Esophagus mucosa (tissue), 1 donor: ENCODE measurements at regions not wholly inside any gene's neighbourhood (a gene's known extent, or its start where the extent isn't known, plus 50 kb on each side); places are given as distances from the start of the nearest gene placed in this dataset.
"Not testable (repeated sequence)": the region's sequence is repeated elsewhere in the genome, so short reads cannot be mapped to it uniquely, and the experiment has no call there.

Source experiments
- ATAC-seq: fragments of 200-7000 bp; cut with Tn5 transposase; one replicate; pipeline ENCODE4 v1.9.1; 2020
- donor health status: DM: yes; HTN: yes; CAD: no.

GRCh38 chr3:88979760-88980159 lies 127.7 kb upstream of the EPHA3 start:
- ATAC-seq: no peak

DNA sequence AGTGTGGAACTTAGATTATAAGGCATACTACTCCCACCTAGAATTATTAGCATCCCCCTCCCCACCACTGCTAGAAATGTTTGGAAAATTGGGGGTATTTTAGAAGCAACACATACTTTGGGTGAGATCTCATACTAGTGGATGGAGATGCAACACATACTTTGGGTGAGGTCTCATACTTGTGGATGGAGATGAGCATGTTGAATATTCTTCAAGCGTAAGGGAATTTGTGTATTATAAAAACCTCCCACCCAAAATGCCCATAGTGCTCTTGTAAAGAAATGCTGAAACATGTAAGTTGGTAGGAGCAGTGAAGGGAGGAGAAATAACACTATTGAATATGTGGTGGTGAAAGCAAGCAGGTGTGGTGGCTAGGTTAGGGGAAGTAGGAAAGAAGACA lies 124.0 kb upstream of the EPHA3 start:
- no peak for ATAC-seq

DNA sequence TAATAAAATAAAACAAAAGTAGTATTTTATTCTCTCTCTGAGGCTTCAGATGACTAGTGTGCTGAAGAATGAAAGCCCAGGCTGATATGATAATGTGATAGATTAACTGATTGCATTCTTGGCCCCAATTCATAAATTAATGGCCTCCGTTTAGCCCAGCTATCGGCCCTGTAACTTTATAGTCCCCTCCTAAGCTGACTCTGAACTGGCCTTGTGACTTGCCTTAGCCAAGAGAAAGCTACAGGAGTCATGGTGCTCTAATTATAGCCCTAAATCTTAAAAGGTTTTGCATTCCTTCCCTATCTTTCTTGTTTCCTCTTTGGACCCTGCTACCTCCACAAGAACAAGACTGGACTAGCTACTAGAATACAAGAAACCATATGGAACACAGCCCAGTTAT lies 123.2 kb upstream of the EPHA3 start:
- no peak for ATAC-seq

- ATAC-seq: no peak
Measured at GRCh38 chr3:88984832-88985231, 122.6 kb upstream of the EPHA3 start.

DNA sequence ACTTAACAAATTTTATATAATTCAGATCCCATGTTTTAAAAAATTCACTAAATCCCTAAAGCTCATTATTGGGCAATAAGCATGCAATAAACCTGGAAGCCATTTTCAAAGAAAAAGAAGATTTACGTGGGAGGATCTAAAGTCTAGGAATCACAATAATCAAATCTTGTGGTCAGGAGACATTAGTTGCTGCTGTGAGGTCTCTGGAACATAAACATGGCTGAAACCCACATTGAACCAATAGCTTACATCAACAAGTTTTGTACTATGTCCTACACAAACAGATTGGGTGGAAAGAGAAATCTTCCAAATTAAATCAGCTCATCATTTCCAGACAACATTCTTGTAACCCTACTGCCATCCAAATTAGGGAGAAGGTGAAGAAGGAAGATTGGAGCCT lies 121.9 kb upstream of the EPHA3 start:
- no peak for ATAC-seq

- peak; percentile 37 for ATAC-seq
Measured at GRCh38 chr3:88986834-88987233, 120.6 kb upstream of the EPHA3 start.

- ATAC-seq: no peak
Measured at GRCh38 chr3:88987776-88988175, 119.6 kb upstream of the EPHA3 start.

DNA sequence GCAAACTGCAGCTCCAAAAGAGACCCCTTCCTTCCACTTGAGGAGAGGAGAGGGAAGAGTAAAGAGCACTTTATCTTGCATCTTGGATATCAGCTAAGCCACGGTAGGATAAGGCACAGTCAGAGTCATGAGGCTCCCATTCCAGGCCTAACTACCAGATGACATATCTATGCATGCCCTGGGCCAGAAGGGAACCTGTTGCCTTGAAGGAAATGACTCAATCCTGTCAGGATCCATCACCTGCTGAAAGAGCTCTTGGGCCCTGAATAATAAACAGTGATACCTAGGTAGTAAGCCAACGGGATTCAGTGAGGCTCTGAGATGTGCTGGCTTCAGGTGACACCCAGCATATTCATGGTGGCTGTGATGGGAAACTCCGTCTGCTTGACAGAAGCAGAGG lies 118.5 kb upstream of the EPHA3 start:
- no peak for ATAC-seq

- ATAC-seq: no peak
Measured at GRCh38 chr3:88991496-88991895, 115.9 kb upstream of the EPHA3 start.

- no peak for ATAC-seq
Measured at GRCh38 chr3:88996691-88997090, 110.7 kb upstream of the EPHA3 start.

GRCh38 chr3:88997260-88997659 lies 110.2 kb upstream of the EPHA3 start:
- peak; percentile 67 for ATAC-seq

- ATAC-seq: no peak
Measured at GRCh38 chr3:89000886-89001285, 106.5 kb upstream of the EPHA3 start.

DNA sequence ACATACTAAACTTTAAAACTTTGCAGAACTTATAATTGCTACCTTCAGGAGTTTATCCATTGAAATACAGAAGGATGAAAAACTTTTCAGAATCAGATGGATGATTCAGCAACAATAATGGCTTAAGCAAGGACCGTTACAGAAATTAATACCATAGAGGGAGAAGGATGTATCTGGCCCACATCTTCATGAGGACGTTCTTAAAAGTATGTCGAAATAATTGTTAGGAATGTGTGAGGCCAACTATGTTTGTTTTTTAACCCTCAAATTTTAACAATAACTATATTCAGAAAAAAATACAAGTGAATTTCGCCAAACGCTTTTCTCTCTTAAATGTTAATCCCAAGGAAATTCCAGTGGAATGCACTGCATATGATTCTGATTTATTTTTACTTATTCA lies 105.2 kb upstream of the EPHA3 start:
- ATAC-seq: no peak

DNA sequence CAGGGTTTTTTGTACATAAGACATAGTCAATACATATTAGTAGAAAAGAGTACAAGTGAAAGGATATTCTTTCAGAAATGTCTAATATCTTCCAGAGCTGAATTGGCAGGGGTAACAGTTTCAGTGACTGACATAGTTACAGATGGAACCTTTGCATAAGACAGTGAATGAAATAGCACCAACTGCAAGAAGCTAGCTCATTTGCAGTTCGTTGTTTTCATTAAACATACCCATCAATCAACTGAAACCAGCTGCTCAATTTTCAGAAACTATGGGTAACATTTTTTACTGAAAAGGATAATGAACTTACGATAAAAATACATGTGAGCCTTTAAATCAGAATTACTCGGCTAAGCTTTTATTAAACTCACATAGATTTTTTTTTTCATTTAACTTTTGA lies 93.9 kb upstream of the EPHA3 start:
- ATAC-seq: no peak

GRCh38 chr3:89017531-89017930 lies 89.9 kb upstream of the EPHA3 start:
- ATAC-seq: no peak

GRCh38 chr3:89025185-89025584 lies 82.2 kb upstream of the EPHA3 start:
- no peak for ATAC-seq

GRCh38 chr3:89032346-89033013 lies 74.9 kb upstream of the EPHA3 start:
- ATAC-seq: no peak

DNA sequence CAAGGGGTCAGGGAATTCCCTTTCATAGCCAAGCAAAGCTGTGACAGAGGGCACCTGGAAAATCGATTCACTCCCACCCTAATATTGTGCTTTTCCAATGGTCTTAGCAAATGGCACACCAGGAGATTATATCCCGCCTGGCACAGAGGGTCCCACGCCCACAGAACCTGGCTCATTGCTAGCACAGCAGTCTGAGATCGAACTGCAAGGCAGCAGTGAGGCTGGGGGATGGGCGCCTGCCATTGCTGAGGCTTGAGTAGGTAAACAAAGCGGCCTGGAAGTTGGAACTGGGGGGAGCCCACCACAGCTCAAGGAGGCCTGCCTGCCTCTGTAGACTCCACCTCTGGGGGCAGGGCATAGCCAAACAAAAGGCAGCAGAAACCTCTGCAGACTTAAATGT lies 72.7 kb upstream of the EPHA3 start:
- not testable (repeated sequence) for ATAC-seq

GRCh38 chr3:89038869-89039268 lies 68.6 kb upstream of the EPHA3 start:
- no peak for ATAC-seq

DNA sequence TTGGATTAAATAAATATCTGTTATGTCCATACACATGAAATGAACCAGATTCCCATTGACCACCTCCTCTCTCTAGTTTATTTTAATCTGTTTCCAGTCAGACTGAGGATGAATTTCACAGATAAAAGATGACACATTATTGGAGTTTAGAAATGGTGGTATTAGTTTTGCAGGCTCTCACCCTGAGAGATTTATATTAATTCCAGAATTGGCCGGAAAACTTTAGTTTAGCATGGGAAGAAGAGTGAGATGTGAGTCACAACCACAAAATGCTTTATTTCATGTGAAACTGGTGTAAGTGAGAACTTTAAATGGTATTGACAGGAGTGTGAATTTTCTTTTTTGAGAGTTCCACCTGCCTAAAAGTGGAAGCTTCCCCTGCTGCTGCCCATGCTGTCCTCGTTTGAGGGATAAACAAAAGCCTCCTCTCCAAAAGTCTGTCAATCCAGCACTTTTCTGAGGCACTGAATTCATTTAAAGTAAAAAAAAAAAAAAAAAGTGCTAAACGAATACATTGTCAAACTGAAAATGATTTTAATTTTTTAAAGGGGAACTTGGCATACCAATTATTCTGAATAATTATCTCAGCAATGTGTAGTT lies 65.1 kb upstream of the EPHA3 start:
- ATAC-seq: no peak

DNA sequence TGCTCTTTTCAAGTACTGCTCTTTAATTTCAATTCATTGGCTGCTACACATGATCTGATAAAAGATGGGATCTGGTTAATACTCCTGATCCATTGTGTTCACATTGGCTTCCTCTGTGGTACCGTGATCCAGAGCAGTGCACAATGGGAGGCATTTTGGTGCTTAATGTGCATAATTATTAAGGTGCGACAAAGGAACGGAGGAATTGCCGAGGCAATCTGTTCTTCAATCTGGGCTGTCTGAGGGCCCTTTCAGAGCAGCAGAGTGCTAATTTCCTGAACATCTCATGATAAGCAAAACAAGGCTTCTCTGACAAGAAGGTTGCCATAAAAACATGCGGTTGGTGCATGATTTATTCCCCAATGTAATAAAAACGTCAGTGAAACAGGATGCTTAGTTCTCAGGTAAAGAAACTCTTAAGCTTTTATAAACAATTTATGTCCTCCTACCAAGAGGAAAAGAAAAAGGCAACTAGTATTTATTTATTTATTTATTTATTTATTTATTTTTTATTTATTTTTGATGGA lies 64.0 kb upstream of the EPHA3 start:
- no peak for ATAC-seq

DNA sequence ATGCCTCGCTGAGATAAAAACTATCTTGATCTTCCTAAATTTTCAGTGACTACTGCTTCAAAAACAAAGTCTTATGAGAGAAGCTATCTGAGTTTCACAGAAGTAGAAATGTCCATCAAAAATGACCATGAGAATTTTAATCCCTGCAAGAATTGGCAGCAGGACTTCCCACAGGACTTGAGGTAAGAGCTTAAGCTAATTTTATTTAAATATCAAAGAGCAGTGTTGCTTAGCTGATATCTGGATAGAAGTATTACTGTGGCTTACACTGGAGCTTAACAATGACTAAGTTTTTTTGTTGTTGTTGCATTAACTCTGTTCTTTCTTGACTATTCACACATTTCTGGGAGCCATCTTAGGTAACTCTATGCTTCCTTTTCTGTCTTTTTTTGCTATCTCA lies 60.8 kb upstream of the EPHA3 start:
- ATAC-seq: no peak

- no peak for ATAC-seq
Measured at GRCh38 chr3:89049119-89049518, 58.3 kb upstream of the EPHA3 start.

- no peak for ATAC-seq
Measured at GRCh38 chr3:89052386-89052785, 55.0 kb upstream of the EPHA3 start.

GRCh38 chr3:89057398-89057797 lies 50.0 kb upstream of the EPHA3 start:
- no peak for ATAC-seq
